GM12864 (cell line): ENCODE measurements at regions not wholly inside any gene's neighbourhood (a gene's known extent, or its start where the extent isn't known, plus 50 kb on each side); places are given as distances from the start of the nearest gene placed in this dataset.
A peak's percentile ranks its signal among the peaks of the same experiment; 100 is the strongest.
"Not testable (repeated sequence)": the region's sequence is repeated elsewhere in the genome, so short reads cannot be mapped to it uniquely, and the experiment has no call there.

Source experiments
- DNase-seq: peaks from one replicate; pipeline ENCODE4 v3.0.0-alpha.2; 2011; ENCODE audit warnings: low read depth
- H3K4me3 ChIP-seq: 2 replicates; pipeline ENCODE4 v1.5.1; 2011; ENCODE audit warnings: mild to moderate bottlenecking, low read depth, low read length, control low read depth
- TF ChIP-seq, protein P1 (sequence below): IDR thresholded peaks from 2 replicates; pipeline ENCODE4 v1.5.1; 2011; ENCODE audit warnings: low read depth, mild to moderate bottlenecking, moderate library complexity, low read length, control low read depth, inconsistent platforms; ENCODE audit errors: missing control alignments

DNA sequence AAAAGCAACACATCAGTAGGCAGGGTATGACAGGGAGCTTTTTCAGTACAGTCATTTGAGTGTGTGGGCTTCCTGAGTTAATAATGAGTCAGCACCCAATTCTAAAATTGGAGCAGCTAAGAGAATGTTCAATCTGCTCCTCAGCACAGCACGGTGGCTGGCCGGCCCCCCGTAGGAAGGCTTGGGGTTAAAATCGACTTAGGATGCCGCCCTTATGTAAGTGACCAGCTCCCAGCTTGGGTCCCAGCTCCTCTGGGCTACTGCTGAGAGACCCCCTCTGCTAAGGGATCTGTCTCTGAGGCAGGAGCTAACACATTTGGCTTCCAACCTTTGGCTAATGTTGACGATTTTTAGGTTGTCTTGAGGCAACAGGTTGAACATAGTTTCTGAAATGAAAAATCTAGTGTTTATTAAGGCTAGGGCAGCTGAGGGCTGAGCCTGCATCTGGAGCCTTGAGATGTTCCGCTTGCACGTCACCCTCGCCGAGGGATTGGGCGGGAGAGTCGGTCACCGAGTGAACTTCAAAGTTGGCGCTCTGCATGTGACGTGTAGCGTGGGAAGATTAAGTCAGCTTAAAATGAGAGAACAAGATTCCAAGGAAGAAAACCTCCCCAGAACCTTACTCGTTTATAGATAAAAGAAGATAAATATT is 291.3 kb upstream of the PLGLB2 start:
- peak overlapping the region; percentile 58 for H3K4me3 ChIP-seq
- DNase-seq = not testable (repeated sequence)

DNA sequence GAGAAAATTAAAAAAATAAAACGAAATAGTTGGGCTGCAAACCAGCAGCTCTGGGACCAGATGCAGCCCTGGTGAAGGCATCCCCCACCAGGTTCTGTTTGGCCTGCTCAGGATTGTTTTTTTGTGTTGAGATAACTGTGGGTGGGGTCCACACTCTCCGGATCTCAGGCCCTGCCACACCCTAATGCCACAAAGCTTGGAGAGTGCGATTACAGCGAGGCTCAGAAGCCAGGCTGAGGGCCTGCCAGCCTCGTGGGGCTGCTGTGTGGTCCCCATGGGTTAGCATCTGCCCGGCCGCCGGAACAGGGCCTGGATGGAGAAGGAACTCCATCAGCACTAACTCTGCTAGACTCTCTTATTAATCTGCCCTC is 290.8 kb upstream of the PLGLB2 start:
- not testable (repeated sequence) for H3K4me3 ChIP-seq, DNase-seq

DNA sequence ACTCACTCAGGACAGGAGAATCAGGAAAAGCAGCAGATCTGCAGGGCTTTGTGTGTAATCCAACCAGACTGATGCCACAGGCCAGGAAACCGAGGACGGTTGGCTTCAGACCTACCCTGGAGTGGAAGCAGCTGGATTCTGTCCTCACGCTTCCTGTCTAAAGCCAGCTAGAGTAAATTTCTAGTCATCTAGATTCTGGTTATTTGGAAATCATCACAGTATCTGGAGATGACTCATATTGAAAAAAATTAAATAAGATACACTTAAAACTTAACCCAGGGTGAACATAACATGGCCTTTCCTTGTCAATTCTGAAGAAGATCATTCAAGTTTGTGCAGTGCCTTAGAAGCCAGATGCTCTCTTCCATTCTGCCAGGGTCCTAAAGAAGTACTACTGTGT is 288.9 kb upstream of the PLGLB2 start:
- H3K4me3 ChIP-seq, DNase-seq: not testable (repeated sequence)

DNA sequence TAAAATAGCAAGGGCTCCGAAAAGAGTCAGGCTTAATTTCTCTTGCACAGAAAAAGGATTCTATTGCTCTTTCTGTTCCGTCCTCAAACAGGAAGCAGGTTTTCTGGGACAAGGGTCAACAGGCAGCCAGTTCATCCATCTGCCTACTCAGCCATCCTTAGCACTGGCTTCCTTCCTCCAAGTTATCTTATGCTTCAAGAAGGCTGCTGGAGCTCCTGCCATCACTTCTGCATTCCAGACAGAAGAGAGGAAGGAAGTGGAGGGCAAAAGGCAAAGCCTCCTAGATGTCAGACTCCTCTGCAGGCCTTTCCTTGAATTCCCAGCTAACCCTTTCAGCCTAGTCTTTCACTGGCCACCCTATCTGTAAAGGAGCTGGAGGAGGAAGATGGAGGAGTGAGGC is 287.8 kb upstream of the PLGLB2 start:
- DNase-seq, H3K4me3 ChIP-seq: not testable (repeated sequence)

DNA sequence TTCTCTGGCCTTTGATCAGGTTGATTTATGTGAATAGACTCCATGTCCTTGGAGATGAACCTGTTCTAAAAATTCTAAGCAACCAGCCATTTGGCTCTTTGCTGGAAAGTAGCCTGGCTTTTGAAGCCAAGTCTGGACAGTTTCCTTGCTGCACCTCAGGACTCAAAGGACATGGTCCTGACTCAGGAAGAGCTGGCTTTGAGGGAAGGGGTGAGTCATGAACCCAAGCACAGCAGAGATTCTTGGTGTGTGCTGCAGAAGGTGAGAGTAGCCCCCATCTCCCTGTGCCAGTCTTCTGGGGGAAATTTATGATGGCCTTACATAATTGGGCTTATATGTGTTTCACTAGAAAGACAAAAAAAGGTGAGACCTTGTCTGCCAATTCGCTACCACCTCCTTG is 287.2 kb upstream of the PLGLB2 start:
- not testable (repeated sequence) for H3K4me3 ChIP-seq, DNase-seq

DNA sequence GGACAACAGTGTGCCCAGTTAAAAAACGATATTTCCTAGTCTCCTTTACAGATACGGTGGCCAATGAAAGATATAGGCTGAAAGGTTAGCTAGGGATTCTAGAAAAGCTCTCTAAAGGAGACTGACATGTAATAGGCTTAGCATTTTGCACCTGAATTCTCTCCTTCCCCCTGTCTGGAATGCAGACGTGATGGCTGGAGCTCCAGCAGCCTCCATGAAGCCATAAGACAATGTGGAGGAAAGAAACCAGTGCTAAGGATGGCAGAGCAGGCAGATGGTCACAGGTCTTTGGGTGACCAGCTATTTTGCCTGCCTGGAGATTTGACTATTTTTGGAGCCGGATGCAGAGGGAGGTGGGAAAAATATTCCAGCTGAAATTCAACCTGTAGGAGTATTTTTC is 286.2 kb upstream of the PLGLB2 start:
- H3K4me3 ChIP-seq, DNase-seq: not testable (repeated sequence)

DNA sequence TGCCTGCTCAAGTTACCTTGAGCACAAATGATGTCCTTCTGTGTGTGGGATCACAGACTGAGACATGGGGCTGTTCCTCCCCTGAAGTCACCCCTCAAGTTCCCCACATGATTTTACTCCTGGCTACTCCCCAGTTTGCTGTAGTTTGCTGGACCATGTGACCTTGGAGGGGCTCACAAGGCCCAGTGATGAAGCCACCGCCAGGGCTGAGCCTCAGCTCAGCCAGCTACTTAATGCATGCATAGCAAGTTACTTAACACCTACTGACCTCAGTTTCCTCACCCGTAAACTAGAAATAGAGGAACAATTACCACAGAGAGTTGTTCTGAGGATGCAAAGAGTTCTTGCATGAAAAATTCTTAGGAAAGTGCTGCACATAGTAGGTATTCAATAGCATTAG is 283.7 kb upstream of the PLGLB2 start:
- DNase-seq, H3K4me3 ChIP-seq: not testable (repeated sequence)

DNA sequence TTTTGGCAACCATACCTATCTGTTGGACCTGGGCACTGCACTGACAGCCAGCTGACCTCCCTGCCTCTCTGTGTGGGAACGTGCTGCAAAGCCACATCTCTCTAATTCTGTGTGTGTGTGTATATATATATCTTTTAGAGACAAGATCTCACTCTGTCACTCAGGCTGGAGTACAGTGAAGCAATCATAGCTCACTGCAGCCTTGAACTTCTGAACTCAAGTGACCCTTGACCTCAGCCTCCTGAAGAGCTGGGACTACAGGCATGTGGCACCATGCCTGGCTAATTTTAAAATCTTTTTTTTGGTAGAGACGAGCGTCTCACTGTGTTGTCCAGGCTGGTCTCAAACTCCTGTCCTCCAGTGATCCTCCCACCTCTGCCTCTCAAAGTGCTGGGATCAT is 282.2 kb upstream of the PLGLB2 start:
- H3K4me3 ChIP-seq, DNase-seq: not testable (repeated sequence)

DNA sequence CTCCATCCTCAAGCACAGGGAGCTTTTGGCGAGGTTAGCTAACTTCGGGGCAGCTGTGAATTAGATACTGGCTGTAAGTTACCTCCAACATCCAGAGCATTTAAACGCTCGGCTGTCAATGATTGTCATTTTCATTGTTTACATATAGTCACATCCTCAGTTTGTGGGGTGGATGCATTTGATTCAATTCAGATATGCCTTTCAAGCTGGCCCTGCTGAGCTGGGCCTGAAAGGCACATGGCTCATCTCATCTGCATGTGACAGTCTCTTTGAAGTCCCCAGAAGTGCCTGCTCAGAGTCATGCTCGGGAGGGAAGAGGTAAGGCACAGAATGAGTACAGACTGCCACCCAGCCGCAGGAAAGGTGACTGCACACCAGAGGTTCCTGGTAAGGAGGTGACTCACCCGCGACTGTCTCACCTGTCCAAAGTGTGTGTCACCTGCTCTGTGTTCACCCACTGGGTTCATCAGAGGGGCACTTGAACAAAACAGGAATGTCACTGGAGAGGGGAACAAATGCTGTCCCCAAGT is 281.2 kb upstream of the PLGLB2 start:
- not testable (repeated sequence) for H3K4me3 ChIP-seq, DNase-seq
- TF ChIP-seq, protein P1, sequence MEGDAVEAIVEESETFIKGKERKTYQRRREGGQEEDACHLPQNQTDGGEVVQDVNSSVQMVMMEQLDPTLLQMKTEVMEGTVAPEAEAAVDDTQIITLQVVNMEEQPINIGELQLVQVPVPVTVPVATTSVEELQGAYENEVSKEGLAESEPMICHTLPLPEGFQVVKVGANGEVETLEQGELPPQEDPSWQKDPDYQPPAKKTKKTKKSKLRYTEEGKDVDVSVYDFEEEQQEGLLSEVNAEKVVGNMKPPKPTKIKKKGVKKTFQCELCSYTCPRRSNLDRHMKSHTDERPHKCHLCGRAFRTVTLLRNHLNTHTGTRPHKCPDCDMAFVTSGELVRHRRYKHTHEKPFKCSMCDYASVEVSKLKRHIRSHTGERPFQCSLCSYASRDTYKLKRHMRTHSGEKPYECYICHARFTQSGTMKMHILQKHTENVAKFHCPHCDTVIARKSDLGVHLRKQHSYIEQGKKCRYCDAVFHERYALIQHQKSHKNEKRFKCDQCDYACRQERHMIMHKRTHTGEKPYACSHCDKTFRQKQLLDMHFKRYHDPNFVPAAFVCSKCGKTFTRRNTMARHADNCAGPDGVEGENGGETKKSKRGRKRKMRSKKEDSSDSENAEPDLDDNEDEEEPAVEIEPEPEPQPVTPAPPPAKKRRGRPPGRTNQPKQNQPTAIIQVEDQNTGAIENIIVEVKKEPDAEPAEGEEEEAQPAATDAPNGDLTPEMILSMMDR = peak; percentile 28

DNA sequence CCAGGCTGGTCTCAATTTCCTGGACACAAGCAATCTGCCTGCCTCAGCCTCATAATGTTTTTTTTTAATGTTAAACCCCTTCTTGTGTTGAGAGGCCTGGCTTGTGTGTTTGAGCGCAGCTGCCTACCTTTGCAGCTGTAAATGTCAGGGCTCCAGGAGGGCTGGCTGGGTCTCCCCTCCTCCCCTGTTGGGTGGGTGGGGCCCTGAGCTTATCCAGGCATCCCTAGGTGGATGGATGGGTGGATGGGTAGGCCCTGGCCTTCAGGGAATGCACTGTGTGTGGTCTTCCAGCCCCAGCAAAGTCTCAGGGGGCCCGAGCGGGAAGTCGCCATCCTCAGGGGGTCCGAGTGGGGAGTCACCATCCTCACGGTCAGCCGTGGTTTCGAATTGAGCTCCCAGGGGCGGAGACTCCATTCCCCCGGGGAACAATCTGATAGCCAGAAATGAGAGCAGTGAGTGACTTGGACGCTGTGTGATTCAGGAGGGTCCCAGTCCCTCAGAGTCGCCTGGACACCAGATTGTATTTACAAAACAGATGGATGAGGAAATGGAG is 279.4 kb upstream of the PLGLB2 start:
- not testable (repeated sequence) for H3K4me3 ChIP-seq, DNase-seq

DNA sequence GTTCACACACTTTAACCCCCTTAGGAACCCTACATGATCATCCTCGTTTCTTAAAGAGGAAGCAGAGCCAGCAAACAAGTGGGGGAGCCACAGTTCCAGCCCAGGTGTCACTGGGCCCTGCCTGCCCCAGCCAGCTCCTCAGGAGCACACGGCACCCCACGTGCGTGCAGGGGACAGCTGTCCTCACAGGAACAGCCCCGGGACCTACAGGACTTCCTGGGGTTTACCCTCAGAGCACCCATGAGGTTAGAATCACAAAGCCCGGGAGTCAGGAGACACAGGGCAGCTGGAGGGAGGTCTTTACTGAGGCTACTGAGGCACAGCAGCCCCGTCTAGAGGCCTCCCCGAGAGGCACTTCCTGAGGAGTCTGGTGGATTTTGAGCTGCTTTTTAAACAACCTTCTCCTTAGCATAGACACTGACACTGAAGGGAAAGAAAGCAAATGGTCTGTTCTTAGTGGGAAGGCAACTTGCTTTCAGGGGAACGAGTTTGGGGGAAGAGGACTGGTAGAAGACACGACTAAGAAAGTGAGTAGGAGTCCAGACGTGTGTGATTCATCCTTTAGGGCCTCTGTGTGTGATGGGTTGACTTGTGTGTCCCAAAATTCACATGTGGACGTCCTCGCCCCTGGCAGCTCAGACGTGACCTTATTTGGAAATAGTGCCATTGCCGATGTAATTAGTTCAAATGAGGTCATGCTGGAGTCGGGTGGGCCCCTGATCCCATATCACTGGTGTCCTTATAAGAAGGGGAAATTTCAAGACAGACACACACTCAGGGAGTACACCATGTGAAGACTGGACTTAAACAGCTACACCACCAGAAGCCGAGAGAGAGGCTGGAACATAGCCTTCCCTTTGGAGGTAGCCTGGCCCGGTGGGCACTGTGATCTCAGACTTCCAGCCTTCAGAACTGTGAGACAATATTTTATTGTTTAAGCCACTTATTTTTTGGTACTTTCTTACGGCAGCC is 278.4 kb upstream of the PLGLB2 start:
- not testable (repeated sequence) for DNase-seq

DNA sequence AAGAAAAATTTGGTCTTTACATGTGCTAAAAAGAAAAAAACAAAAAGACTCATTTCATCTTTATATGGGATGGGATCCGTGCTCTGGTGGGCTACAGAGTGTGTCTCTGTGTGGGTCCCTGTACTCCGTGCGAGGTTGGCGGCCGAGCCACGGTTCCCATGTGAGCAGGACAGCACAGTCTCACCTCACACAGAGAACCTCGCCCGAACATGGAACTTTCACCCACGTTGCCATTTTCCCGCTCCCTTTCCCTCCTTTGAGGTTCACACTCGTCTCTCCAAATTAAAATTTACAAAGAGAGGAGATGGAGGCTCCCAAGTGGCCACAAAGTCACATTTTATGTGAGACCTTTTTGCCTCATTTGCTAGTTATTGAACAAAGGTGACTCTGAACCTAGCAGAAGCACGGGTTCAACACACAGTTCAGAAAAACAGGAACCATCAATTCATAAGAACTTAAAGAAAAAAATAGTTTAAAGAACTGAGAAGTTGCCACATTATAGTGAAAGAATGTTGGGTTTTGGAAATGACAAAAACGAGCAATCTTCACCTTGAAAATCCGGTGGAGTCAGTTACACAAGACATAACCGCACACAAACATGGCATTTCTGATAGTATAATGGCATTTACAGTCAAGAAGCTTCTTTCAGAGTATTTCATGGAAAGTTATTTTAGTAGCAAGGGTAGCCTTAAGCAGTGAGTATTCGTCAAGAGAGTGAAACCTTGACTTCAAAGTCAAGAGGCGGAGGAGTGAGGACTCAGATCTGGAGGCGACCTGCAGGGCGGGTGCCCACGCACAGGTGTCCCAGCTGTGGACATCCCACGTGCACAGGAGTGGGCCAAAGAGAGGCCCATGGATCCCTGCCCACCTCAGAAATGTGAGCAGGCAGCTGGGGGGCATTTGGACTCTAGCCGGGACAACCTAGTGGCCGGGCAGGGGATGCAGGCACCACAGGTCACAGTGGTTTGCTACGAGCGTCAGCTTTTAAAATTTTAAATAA is 277.2 kb upstream of the PLGLB2 start:
- H3K4me3 ChIP-seq = peak overlapping the region; percentile 27
- not testable (repeated sequence) for DNase-seq
- TF ChIP-seq, protein P1 = peak; percentile 25

More for the DNA sequence above, 278.4 kb upstream of the PLGLB2 start:
- not testable (repeated sequence) for H3K4me3 ChIP-seq

DNA sequence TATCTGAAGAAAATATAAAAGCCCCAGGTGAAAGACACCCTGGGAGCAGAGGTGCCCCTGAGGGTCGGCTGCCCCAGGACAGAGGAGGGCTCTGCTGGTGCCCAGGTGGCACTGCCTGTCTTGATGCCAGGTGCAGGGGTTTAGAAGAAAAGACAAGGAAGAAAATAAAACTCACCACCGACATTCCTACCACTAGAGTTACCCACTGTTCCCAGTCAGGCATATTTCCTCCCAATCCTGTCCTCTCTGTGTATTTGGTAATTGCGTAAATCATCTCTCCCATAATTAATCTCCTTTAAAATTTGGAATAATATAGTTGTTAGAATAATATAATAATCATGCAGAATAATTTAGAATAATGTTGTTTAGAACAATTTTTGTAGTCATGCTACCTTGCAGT is 276.4 kb upstream of the PLGLB2 start:
- not testable (repeated sequence) for DNase-seq, H3K4me3 ChIP-seq

DNA sequence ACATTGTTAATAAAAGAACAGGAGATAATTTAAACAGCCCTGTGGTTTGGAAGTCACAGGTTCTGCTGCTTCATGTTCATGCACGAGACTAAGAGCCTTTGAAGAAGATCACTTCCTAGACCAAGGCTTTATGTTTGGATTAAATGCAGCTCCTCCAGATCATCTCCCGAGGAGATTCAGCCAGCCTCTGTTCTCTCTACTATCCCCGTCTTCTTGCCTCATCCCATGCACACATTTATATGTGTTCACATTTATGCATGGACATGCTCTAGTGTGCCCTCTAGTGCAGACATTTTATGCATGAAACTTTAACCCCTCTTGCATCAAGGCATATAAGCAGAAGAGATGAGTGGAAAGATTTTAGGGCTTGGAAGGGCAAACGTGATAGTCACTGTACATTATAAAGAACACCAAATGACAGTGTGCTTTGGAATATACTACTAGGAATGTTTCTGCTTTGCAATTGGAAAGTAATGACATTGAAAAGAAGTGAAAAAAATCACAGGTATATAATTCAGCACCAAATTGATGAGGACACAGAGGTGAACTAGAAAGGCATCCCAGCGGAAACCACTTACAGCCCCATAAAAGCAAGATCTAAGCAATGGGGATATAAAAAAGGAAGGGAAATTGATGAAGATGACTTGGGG is 271.5 kb upstream of the PLGLB2 start:
- DNase-seq, H3K4me3 ChIP-seq: not testable (repeated sequence)

DNA sequence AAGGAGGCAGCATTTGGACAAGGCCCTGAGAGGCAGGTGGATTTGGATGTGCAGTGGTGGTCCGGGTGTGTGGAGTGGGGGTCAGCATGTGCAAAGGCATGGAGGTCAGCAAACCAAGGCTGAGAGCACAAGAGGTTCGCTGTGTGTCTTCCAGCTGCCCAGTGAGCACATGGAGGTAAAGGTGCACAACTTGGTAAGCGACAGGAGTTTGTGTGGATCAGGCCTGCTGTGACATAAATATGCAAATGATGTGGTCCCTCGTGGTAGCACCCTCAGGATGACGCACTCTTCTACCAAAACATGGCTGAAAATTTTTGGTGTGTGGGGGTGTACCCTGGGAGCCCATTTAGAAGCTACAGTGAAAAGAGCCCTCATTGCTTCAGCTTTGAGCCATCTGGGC is 271.0 kb upstream of the PLGLB2 start:
- DNase-seq, H3K4me3 ChIP-seq: not testable (repeated sequence)
